ENCODE measurements at regions not wholly inside any gene's neighbourhood (a gene's known extent, or its start where the extent isn't known, plus 50 kb on each side); places are given as distances from the start of the nearest gene placed in this dataset.

DNA sequence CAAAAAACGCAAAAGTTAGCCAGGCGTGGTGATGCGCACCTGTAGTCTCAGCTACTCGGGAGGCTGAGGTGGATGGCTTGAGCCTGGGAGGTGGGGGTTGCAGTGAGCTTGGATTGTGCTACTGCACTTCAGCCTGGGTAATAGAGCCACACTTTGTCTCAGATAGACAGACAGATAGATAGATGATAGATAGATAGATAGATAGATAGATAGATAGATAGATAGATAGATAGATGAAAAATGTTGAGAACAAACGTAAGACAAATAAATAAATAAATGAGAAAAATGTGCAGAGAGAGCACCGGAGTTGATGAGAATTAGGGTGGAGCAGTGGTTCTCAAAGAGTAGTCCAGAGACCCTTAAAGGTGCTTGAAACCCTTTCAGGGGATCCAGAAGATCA, 58.4 kb upstream of the ARL8B start:
- TF ChIP-seq, protein P1, sequence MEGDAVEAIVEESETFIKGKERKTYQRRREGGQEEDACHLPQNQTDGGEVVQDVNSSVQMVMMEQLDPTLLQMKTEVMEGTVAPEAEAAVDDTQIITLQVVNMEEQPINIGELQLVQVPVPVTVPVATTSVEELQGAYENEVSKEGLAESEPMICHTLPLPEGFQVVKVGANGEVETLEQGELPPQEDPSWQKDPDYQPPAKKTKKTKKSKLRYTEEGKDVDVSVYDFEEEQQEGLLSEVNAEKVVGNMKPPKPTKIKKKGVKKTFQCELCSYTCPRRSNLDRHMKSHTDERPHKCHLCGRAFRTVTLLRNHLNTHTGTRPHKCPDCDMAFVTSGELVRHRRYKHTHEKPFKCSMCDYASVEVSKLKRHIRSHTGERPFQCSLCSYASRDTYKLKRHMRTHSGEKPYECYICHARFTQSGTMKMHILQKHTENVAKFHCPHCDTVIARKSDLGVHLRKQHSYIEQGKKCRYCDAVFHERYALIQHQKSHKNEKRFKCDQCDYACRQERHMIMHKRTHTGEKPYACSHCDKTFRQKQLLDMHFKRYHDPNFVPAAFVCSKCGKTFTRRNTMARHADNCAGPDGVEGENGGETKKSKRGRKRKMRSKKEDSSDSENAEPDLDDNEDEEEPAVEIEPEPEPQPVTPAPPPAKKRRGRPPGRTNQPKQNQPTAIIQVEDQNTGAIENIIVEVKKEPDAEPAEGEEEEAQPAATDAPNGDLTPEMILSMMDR (IDR thresholded peaks at IDR 0.05; ENCODE audit: low read depth, low read length): no peak
- TF ChIP-seq POLR2A (IDR thresholded peaks at IDR 0.05; ENCODE audit: extremely low read depth, insufficient read length) (no peak), MYC (IDR thresholded peaks at IDR 0.05; ENCODE audit: low read depth, low read length) (no peak)
- TF ChIP-seq, protein P2, sequence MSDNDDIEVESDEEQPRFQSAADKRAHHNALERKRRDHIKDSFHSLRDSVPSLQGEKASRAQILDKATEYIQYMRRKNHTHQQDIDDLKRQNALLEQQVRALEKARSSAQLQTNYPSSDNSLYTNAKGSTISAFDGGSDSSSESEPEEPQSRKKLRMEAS (IDR thresholded peaks at IDR 0.05; ENCODE audit: low read depth, low read length): no peak
